HG03521 (cell line): ENCODE measurements at regions not wholly inside any gene's neighbourhood (a gene's known extent, or its start where the extent isn't known, plus 50 kb on each side); places are given as distances from the start of the nearest gene placed in this dataset.
"Not testable (repeated sequence)": the region's sequence is repeated elsewhere in the genome, so short reads cannot be mapped to it uniquely, and the experiment has no call there.

Experiments
- ATAC-seq: cut with Tn5 transposase; IDR thresholded peaks from one replicate; pipeline ENCODE4 v1.9.1; 2021; ENCODE audit warnings: mild to moderate bottlenecking, moderate library complexity; ENCODE audit not compliant: unreplicated experiment

- no peak for ATAC-seq
Observed at GRCh38 chr17:63171428-63172393, 205.7 kb downstream of the TANC2 start.

GRCh38 chr17:63173450-63173849 lies 207.4 kb downstream of the TANC2 start:
- ATAC-seq: no peak

- no peak for ATAC-seq
Observed at GRCh38 chr17:63173903-63174302, 207.9 kb downstream of the TANC2 start.

DNA sequence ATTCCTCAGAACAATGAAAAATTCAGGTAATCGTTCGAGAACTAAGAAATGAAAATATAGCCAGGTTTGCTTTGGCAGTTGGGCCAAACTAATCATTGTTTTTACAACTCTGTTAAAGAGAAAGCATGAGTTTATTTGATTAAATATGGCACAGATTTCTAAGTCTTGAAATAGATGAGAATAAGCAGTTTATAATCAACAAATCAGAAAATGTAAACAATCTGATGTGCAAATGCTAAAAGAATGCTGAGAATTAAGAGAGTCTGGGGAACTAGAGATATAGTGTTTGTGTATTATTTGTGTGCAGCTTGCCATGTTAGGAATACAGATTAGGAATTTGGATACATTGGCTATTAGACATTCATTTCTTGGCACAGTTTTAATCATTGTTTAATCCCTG lies 212.5 kb downstream of the TANC2 start:
- no peak for ATAC-seq

GRCh38 chr17:63181856-63182255 lies 215.8 kb downstream of the TANC2 start:
- ATAC-seq: no peak

GRCh38 chr17:63185420-63185819 lies 219.4 kb downstream of the TANC2 start:
- no peak for ATAC-seq

DNA sequence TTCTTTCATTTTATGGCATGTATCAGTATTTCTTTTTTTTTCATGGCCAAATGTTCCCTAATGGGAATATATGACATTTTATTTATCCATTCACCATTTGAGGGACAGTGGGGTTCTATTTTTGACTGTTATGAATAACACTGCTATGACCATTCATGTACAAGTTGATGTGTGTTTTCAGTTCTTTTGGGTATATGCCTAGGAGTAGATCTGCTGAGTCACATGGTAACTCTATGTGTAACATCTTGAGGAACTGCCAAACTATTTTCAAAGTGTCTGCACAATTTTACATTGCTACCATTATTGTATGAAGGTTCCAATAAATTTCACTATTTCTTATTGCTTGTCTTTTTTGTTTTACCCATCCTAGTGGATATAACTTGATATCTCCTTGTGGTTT lies 223.0 kb downstream of the TANC2 start:
- no peak for ATAC-seq

DNA sequence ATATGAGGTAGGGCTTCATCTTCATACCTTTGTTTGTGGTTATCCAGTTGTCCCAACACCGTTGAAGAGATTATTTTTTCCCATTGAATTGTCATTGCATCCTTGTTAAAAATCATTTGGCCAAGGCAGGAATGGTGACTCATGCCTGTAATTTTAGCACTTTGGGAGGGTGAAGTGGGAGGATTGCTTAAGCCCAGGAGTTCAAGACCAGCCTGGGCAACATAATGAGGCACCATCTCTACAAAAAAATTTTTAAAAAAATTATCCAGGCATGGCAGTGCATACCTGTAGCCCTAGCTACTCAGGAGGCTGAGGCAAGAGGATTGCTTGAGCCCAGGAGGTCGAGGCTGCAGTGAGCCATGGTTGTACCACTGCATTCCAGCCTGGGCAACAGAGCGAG lies 223.9 kb downstream of the TANC2 start:
- no peak for ATAC-seq

GRCh38 chr17:63190821-63191370 lies 224.9 kb downstream of the TANC2 start:
- no peak for ATAC-seq

DNA sequence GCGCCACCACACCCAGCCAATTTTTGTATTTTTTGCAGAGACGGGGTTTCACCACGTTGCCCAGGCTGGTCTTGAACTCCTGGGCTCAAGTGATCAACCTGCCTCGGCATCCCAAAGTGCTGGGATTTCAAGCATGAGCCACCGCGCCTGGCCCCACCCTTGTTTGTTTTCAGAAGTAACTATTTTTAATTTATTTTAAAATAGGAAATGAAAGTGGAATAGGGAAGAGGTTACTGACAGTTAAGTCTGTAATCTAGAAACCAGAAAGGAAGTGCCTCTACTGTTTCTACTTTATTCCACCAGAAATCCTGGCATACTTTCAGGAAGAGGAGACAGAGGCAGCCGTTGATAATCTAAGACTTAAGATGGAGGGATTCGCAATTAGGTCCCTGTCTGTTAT lies 225.6 kb downstream of the TANC2 start:
- no peak for ATAC-seq

- ATAC-seq: no peak
Observed at GRCh38 chr17:63193827-63194226, 227.8 kb downstream of the TANC2 start.

- no peak for ATAC-seq
Observed at GRCh38 chr17:63196772-63197335, 230.8 kb downstream of the TANC2 start.

- no peak for ATAC-seq
Observed at GRCh38 chr17:63203652-63204051, 237.6 kb downstream of the TANC2 start.

DNA sequence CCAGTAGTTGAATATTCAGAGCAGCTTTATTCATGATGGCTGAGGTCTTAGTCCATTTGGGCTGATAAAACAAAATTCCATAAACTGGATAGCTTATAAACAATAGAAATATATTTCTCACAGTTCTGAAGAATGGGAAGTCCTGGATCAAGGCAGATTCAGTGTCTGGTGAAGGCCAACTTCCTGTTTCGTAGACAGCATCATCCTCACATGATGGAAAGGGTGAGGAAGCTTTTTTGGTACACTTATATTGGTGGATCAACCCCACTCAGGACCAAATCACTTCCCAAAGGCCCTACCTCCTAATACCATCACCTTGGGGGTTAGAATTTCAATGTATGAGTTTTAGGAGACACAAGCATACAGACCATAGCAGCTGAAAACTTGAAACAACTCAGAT lies 224.2 kb downstream of the CYB561 start:
- no peak for ATAC-seq

- no peak for ATAC-seq
Observed at GRCh38 chr17:63222655-63223054, 223.5 kb downstream of the CYB561 start.

DNA sequence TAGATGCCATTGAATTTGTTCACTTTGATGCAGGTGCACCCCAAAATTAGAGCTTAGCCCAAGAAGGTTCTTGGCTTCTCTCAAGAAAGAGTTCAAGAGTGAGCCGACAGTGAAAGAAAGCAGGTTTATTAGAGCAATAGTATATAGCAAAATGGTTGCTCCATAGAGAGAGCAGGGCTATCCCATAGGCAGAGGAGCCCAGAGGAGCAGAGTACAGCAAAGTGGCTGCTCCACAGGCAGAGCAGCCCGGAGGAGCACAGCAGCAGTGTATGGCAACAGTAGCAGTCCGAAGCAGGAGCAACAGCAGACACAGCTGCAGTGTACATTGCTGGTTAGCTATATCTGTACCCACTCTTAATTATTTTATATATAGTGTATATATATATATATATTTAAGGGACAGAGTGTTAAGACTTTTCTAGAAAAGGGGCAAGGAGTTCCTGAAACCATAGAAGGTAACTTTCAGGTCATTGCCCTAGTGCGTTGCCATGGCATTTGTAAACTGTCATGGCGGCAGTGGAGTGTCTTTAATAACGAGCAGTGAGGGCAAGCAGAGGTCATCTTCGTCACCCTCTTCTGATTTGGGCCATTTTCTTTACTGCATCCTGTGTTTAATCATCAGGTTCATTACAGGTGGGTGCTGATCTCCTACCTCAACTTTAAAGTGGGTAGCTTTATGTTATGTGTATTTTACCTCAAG lies 222.7 kb downstream of the CYB561 start:
- ATAC-seq: no peak

DNA sequence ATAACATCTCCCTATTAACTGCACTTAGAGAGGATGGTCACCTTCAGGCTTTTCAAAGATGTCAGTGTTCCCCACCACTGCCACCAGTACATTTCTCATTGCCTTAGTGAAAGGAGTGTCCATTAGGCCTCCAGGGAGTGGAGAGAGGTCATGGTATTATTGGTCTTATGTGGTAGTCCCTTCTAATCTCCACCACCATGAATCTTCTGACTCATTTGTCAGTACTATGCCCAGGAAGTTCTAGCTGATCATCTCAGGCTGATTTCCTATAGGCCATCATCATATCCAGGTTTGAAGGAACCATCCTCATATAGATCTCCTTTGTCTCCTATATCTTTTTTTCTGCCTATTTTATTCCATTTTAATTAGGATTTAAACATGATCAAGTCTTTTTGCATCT lies 221.5 kb downstream of the CYB561 start:
- no peak for ATAC-seq

DNA sequence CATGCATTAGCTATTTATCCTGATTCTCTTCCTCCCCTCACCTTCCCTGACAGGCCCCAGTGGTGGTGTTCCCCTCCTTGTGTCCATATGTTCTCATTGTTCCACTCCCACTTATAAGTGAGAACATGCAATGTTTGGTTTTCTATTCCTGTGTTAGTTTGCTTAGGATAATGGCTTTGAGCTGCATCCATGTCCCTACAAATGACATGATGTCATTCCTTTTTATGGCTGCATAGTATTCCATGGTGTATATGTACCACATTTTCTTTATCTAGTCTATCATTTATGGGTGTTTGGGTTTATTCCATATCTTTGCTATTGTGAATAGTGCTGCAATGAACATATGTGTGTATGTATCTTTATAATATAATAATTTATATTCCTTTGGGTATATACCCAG lies 219.4 kb downstream of the CYB561 start:
- ATAC-seq: not testable (repeated sequence)

- not testable (repeated sequence) for ATAC-seq
Observed at GRCh38 chr17:63231015-63231620, 215.0 kb downstream of the CYB561 start.

GRCh38 chr17:63232565-63233310 lies 213.4 kb downstream of the CYB561 start:
- ATAC-seq: no peak
